GM19239 (cell line): ENCODE measurements at regions not wholly inside any gene's neighbourhood (a gene's known extent, or its start where the extent isn't known, plus 50 kb on each side); places are given as distances from the start of the nearest gene placed in this dataset.
"Not testable (repeated sequence)": the region's sequence is repeated elsewhere in the genome, so short reads cannot be mapped to it uniquely, and the experiment has no call there.

Experiments used
- DNase-seq: peaks from one replicate; pipeline ENCODE4 v3.0.0; 2011; ENCODE audit warnings: low spot score; ENCODE audit not compliant: insufficient read length
- FAIRE-seq: peaks from 2 replicates; lab custom pipeline; 2011; peaks lifted over from hg19 to GRCh38; lab: Jason Lieb, UNC

DNA sequence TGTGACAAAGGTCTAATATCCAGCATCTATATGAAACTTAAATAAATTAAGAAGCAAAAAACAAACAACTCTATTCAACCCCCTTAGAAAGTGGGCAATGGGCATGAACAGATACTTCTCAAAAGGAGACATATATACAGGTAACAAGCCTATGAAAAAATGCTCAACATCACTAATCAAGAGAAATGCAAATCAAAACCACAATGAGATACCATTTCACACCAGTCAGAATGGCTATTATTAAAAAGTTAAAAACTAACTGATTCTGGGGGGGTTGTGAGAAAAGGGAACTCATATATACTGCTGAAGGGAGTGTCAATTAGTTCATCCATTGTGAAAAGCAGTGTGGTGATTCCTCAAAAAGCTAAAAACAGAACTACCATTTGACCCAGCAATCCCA lies 198.9 kb downstream of the BMP4 start:
- DNase-seq (no peak), FAIRE-seq (no peak)

DNA sequence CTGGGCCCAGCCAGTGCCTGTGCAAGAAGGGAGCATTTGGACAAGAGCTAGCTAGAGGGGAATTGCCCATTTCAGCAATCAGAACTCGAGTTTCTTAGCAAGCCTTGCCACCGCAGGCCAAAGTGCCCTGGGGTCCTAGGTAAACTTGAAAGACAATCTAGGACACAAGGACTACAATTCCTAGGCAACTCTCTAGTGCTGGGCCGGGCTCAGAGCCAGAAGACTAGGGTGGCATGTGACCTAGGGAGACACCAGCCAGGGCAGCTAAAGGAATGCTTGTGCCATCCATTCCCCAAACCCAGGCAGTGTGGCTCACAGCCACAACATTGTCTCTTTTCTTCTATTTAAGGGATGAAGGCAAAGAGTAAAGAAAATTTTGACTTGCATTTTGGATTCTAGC lies 205.0 kb downstream of the BMP4 start:
- DNase-seq (no peak), FAIRE-seq (no peak)

DNA sequence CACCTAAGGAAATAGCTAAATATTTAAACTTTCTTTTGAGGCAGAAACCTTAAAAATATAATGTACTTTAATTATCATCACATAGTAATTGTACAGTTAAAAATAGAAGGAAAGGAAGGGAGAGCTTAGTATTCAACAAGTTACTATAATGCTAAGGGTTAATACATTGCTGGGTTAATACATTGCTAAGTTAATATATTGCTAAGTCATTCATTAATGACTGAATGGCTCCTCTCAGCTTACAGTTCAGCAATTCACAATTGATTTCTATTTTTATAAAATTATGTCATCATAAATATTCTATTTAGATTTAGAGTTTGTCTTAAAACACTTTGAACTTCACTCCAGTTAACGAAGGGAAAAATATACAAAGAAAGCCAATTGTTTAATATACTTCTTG lies 207.9 kb downstream of the BMP4 start:
- FAIRE-seq, result no peak
- DNase-seq, result no peak

DNA sequence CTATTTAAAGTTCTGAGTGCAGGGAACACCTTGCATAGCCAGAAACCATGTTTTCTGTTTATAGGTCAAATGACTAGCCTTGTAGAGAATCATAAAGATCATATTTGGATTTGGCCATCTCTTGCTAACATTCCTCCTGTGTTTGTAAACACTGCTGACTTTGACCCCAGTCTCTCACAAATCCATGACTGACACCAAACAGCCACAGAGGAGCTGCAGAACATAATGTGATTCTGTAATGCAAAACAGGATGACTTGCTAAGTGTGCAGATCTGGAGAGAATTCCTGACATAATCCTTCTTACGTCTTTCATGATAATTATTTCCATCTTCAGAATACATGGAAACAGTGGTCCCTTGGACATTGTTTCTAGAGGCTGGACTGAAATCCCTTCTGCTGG lies 211.8 kb downstream of the BMP4 start:
- no peak for FAIRE-seq
- no peak for DNase-seq

DNA sequence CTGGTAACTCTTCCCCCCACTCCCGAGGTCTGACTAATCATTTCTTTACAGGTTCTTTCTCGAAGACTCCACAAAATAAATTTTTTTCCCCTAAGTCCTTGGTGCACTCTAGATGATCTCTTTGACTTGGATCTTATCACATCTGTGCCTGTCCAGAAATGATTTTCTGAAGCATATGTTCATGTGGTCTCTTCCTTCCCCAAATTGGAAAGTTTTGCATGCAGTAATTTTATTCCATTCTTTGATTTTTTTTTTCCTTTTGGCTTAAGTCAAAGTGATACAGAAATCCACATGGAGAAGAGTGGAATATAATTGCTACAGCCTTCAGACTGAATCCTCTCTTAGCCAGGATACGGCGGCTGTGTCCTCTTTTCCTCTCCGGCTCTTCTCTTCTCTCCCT lies 213.3 kb downstream of the BMP4 start:
- no peak for FAIRE-seq
- DNase-seq, result no peak

DNA sequence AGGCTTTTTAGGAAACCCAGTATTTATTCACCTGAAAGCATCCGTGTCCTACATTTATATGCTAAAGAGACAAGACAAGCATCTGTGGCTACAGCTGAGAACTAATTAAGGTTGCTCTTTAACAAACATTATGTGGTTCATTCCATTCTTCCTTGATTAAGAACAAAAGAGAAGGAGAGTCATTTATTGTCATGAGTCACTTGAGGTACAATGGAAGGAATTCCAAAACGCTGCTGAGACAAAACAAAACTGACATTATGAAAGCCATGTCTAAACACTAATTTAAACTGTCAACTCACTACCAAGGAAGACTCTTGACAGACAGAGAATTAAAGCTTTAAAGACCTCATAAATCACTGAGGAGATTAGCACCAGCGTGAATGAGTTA lies 214.4 kb downstream of the BMP4 start:
- DNase-seq, result no peak

DNA sequence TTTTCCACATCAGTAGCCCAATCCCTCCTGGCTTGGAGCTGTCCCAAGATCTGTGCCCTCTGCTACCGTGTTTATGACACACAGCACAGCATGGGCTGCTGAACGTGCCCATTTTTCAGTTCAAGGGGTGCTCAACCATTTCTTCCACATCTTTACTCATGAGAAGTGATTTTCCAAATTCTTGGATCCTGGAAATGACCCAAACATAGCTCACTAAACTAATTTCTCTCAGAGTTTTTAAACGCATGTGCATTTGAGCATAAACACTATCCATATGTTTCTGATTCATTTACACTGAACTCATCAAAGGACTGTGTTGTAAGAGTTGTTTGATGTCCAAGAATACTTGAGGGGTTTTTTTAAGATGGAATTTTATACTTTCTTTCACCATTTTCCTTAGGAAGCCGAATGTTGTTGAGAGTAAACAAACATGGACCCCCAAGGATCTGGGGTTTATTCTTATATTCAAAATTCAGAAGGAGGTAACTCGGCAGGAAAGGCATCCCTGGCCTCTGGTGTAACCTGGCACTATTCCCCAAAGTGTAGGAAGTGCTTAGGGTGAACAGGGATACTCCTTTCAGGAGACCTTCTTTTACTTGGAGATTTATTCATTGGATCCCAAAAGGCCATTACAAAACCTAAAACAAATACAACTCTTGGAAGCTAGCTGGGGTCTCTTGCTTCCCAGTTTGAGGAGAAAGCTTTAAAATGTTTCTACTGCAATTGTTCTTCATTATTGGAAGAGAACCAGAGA lies 215.0 kb downstream of the BMP4 start:
- FAIRE-seq (no peak), DNase-seq (no peak)

More for the DNA sequence above, 214.4 kb downstream of the BMP4 start:
- FAIRE-seq, result no peak

DNA sequence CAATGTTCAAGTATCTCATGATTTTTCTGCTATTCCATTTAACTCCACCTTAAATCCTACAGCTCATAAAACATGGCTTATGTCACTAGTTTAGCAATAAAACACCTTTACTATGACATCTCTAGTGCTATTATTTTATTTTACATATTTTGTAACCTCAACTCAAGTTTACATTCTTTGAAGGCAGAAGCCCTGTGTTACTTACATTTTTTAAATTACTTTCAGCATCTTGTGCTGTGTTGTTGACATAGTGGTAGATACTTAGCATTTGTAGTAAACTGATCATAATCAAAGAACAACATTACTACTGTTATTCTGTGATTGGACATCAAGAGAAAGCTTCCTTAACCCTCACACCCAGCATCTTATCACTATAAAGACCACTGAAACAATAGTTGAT lies 216.1 kb downstream of the BMP4 start:
- FAIRE-seq, result no peak
- no peak for DNase-seq

DNA sequence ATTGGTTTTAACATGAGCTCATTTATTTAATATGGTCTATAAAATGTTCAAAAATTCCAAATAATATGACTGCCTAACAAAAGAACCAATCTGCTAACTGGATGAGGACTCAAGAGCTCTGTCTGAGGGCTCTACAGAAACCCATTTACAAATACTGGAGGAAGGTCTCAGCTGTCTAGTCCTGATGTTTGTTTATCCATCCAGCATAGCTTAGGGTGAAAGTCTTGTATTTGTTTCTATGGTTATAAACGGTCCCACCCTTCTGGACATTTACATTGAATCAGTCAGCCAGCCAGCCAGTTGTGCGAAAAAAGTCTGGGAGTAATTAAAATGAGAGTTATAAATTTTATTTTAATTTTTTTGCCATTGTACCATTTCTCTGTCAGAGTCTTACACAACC lies 220.7 kb downstream of the BMP4 start:
- FAIRE-seq (no peak), DNase-seq (no peak)

DNA sequence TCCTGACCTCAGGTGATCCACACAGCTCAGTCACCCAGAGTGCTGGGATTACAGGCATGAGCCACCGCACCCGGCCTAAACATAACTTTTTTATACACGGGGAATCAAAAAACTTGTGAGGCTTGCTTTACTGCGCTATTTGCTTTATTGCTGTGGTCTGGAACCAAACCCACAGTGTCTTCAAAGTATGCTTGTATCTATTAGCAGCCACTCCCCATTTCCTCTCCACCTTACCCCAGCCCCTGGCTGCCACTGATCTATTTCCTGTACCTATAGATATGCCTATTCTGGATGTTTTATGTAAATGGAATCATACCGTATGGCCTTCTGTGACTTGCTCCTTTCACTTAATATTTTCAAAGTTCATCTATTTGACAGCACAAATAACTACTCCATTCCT lies 233.4 kb downstream of the BMP4 start:
- DNase-seq (no peak), FAIRE-seq (no peak)

DNA sequence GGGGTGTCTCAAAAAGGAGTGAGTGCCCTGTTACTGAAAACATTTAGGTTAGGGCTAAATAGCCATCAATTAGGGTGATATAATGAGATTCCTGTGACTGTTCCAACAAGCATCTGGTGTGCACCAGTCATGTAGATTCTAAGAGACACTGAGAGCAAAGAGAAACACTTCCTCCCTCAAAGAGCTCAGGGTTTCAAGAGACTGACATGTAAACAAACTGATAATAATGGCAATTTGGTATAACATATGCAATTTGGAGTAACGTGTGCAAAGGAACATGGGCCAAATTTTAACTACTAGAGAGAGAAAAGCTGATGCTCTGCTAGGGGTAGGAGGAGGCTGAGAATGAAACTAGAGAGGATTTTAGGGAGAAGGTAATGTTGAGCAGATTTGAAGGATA lies 237.1 kb downstream of the BMP4 start:
- DNase-seq, result no peak

DNA sequence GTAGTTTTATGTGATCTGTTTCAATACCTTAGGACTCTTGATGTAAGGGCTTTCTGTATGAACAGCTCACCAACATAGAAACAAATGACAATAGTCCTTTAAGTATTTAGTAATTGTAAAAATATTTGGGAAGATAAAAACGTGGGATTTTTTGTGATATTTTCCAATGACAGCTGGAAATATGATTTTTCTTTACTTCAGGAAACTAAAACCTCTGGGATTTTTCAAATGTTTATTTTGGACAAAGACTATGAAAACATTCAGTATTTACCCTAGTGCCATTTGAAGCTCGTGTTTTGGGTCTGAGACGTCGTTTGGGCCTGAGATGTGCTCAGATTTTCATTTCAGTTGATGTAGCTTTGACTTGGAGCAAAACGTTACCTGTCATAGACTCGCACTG lies 240.0 kb downstream of the BMP4 start:
- FAIRE-seq, result no peak
- no peak for DNase-seq

More for the DNA sequence above, 237.1 kb downstream of the BMP4 start:
- FAIRE-seq, result no peak

DNA sequence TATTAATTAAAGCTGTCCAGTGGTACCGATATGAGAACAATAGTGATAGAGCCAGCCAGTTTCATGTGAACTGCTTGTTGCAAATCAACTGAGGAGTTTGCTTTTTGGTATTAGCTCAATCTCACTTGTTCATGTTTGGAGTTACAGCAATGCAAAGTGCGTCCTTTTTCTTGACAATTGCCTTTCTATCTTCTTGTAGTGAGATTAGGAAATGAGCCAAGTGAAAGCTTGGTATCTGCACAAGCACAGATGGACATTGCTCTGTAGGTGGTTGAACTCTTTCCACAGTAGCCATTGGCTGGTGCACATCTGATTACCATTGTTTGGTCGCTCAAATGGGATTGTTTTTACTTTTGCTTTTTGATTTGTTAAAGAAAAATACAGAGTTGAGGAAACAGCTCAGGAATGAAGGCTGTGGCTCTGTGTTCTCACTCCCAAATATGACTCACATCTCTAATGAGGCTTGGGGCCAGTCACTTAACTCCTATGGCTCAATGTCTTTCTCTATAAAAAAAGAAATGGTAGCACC lies 241.4 kb downstream of the BMP4 start:
- no peak for FAIRE-seq
- no peak for DNase-seq

DNA sequence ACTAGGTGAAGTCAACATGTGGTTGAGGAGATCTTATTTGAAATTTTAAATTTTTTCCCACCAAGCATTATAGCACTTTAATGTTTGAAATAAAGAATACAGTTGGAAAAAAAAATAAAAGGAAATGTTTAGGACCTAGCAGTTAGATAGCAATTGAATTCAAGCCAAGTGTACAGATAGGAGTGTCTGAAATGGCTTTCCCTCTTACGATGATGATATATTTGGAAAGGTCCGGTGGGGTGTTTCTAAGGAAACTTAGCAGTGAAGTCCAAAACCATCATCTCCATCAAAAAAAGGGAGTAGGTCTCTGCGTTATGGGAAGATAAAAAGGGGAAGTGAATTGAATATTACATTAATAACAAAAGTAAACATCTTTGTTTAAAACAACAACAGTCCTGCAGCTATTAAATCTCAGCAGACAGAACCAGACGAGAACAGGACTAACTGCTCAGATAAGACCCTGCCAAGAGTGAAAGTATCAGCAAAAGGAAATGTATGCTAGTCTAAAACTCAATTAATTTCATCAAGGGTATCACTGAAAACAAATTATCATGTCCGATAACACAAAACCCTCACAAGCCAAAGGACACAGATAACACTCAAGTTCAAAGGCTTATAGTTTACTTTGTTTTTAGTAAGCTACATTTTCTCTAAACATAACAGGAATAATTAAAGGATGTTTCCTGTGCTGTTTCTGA lies 242.0 kb downstream of the BMP4 start:
- FAIRE-seq (no peak), DNase-seq (no peak)

DNA sequence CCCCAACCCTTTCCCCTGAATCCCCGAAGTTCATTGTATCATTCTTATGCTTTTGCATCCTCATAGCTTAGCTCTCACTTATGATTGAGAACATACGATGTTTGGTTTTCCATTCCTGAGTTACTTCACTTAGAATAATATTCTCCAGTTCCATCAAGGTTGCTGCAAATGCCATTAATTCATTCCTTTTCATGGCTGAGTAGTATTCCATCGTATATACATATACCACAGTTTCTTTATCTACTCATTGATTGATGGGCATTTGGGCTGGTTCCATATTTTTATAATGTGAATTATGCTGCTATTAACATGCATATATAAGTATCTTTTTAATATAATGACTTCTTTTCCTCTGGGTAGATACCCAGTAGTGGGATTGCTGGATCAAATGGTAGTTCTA lies 243.7 kb downstream of the BMP4 start:
- DNase-seq, FAIRE-seq: not testable (repeated sequence)

DNA sequence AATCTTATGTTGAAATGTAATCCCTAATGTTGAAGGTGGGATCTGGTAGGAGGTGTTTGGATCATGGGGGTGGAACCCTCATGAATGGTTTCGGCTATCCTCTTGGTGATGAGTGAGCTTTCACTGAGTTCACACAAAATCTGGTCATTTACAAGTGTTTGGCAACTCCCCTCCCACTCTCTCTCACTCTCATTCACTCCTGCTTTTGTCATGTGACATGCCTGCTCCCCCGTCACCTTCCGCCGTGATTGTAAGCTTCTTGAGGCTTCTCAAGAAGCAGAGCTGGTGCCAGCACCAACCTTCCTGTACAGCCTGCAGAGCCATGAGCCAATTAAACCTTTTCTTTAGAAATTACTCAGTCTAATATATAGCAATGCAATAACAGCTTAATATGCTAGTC lies 245.4 kb downstream of the BMP4 start:
- DNase-seq, result no peak
- no peak for FAIRE-seq

DNA sequence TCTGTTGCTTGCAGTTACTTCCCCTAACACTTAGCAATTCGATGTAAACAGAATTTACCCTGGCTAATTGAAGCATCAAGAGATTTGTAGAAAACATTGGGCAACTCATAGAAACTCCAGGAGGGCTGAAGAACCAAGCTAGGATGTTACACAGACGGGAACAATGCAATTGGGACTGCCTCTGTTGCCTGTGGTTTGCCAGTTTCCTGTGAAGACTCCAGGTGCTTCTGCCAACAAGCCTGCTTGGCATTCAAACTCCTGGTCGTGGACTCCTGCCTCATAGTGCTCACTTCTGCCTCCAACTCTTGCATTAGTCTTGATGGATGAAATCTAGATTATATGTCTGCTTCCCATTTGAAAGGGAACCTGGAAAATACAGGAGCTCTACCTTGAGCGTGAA lies 246.0 kb downstream of the BMP4 start:
- FAIRE-seq, result no peak
- no peak for DNase-seq

DNA sequence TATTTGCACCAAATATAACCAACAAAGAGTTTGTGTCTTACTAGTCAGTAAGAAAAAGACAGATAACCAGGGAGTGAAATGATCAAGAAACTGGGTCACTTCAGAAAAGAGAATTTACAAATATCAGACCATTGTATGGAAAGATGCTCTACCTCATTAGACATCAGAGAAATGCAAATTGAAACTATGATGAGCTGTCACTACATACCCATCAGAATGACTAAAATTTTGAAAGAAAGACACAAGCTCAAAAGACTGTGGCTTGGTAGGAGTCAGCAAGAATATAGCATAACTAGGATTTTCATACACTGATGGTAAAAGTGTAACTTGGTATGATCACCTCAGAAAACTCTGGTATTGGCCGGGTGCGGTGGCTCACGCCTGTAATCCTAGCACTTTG lies 247.2 kb downstream of the BMP4 start:
- no peak for FAIRE-seq

DNA sequence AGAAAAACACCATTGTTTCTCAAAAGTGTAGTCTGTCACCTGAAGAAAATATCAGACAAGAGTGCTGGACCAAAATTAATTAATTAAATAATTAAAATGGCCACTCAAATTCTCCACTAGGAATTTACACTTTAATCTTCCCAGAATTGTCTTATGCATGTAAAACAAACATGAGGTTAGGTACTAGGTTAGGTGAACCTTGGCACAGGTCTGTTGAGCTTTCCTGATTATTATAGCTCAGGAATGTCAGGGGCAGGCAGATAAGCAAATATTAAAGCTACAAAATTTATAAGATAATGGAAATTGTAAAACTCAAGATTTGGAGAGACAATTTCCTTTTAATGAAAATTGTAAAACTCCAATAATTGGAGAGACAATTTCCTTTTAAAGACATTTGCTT lies 253.2 kb downstream of the BMP4 start:
- DNase-seq (no peak), FAIRE-seq (no peak)

More for the DNA sequence above, 247.2 kb downstream of the BMP4 start:
- no peak for DNase-seq

DNA sequence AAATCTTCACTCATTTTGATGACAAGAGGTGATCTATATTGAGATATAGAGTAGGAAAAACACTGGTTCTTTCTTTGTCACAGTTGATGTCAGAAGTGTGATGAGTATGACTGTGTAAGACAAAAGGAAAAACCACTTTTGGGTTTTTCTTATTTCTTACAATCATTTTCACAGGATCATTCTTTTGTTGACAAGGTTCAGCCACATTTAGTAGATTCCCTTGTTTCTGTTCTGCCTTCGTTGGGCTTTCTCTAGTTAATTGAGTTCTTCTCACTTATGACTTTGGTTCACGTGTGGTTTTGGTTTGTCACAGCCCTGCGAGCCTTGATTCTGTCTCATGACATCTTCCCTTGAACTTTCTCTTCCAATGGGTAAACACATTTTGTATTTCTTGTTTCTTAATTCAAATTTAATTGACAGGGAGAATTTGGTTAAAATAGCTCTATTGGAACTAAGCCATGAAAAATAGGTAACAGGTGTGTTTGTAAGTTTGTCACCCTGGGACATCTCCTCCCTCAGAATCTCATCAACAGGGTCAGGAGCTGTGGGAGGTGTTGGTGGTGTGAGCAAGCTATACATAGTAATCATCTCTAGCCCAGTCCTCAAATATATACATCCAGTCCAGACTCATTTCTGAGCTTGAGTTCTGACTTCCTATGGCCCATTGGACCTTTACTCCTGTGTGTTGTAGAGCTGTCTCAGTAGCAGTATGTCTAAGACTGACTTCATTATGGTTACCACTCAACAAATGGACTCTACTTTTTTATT lies 255.3 kb downstream of the BMP4 start:
- DNase-seq, result no peak
- FAIRE-seq, result peak; percentile 77
